Chondrocyte (in vitro differentiated cells): ENCODE measurements at regions not wholly inside any gene's neighbourhood (a gene's known extent, or its start where the extent isn't known, plus 50 kb on each side); places are given as distances from the start of the nearest gene placed in this dataset.

ENCODE experiments used
- DNase-seq: peaks from one replicate; pipeline ENCODE4 v3.0.0; 2021; ENCODE audit warnings: mixed read lengths, low spot score
- H3K27ac Mint-ChIP-seq: one replicate; pipeline ENCODE4 v1.8.0; 2021; ENCODE audit warnings: mild to moderate bottlenecking, moderate library complexity, mixed read lengths; ENCODE audit not compliant: unreplicated experiment
- H3K27me3 Mint-ChIP-seq: 2 replicates; pipeline ENCODE4 v1.8.0; 2021; ENCODE audit warnings: low read depth, mixed read lengths
- H3K36me3 Mint-ChIP-seq: 2 replicates; pipeline ENCODE4 v1.8.0; 2021; ENCODE audit warnings: low read depth, mixed read lengths
- H3K4me1 Mint-ChIP-seq: 2 replicates; pipeline ENCODE4 v1.8.0; 2021; ENCODE audit warnings: low read depth, mild to moderate bottlenecking, mixed read lengths
- H3K4me3 Mint-ChIP-seq: one replicate; pipeline ENCODE4 v1.8.0; 2021; ENCODE audit warnings: mild to moderate bottlenecking, moderate library complexity, mixed read lengths; ENCODE audit not compliant: unreplicated experiment
- H3K9me3 Mint-ChIP-seq: 2 replicates; pipeline ENCODE4 v1.8.0; 2021; ENCODE audit warnings: low read depth, mixed read lengths
- CTCF ChIP-seq: fragments of 200-600 bp; sonication (generic); IDR thresholded peaks from 2 replicates; pipeline ENCODE4 v1.5.0; 2021; ENCODE audit warnings: antibody characterized with exemption, mild to moderate bottlenecking, moderate library complexity

DNA sequence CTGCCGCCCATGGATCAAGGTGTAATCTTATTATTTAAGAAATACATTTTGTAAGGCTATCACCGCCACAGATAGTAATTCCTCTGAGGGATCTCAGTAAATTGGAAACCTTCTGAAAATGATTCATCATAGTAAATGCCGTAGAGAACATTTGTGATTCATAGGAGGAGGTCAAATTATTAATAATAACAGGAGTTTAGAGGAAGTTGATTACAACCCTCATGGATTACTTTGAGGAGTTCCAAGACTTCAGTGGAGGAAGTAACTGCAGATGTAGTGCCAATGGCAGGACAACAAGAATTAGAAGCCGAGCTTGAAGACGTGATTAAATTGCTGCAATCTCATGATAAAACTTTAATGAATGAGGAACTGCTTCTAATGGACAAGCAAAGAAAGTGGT, 280.1 kb downstream of the PTPRC start:
- peaks cover 9% of the 10 kb centered on the region for H3K9me3 Mint-ChIP-seq
- H3K4me1 Mint-ChIP-seq: peaks cover 80% of the 10 kb centered on the region
- peak overlapping the region; percentile 78 for H3K27ac Mint-ChIP-seq
- no peak for DNase-seq
- peaks cover 33% of the 10 kb centered on the region for H3K36me3 Mint-ChIP-seq
- H3K4me3 Mint-ChIP-seq: no peak overlapping the region
- no peaks in the 10 kb centered on the region for H3K27me3 Mint-ChIP-seq
- TF ChIP-seq CTCF: no peak

- Mint-ChIP-seq H3K27me3 (no peaks in the 10 kb centered on the region), H3K9me3 (peaks cover 9% of the 10 kb centered on the region), H3K27ac (peak overlapping the region; percentile 78), H3K4me1 (peaks cover 79% of the 10 kb centered on the region), H3K4me3 (no peak overlapping the region), H3K36me3 (peaks cover 28% of the 10 kb centered on the region)
- TF ChIP-seq CTCF: no peak
- no peak for DNase-seq
Observed at GRCh38 chr1:198919667-198920398, 281.0 kb downstream of the PTPRC start.

DNA sequence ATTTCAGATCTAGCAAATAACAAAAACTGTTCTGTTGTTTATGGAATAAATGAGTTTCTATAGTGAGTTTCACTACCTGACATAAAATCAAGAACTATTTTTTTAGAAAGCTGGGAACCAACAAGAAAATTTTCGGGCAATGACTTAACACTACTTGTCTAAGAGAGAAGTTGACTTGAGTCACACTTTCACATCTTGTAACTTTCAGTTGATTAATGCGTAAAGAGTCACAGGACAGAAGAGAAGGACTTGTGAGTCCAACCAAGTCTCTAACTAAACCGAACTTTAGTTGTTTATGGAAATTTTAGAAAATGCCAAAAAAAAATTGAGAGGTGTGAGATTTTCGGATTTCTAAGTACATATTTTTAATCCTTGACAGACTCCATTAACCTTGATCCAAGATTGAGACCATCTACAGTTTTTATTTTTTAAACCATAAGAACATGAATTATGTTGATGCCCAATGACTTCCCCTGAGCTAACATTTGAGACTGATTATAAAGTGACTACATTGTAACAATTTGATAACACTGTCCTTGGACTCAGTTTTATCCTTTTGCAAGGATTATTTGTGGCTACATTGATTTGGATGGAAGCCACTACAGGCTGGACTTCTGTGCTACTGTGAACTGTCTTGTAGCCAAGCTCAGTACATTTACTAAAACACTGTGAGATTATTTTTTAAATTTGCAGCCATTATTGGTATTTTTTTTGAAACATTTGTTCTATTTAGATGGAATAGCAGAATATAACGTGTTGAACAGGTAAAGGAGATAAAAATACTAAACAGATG, 284.0 kb downstream of the PTPRC start:
- Mint-ChIP-seq H3K9me3 (peaks cover 8% of the 10 kb centered on the region), H3K4me1 (peaks cover 73% of the 10 kb centered on the region), H3K4me3 (no peak overlapping the region), H3K36me3 (peaks cover 18% of the 10 kb centered on the region), H3K27me3 (no peaks in the 10 kb centered on the region), H3K27ac (peak overlapping the region; percentile 60)
- TF ChIP-seq CTCF: no peak
- no peak for DNase-seq

DNA sequence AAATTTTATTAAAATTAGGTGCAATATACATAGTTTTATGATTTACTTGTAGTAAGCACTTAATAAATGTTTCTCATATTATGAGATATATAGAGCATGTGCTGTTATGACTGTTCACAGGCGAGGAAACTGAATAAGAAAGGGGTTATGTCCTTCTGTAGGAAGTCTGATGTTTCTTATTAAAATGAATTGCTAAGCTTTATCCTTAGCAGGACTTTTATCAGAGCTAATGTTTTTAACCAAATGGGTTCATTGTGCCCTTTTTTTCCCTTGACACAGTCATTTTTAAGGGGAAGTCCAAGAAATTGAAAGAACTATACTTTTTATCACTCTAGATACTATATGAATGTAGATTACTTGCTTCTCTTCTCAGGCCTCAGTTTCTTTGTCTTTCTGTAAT, 285.2 kb downstream of the PTPRC start:
- no peak overlapping the region for H3K4me3 Mint-ChIP-seq
- no peaks in the 10 kb centered on the region for H3K27me3 Mint-ChIP-seq
- H3K4me1 Mint-ChIP-seq: peaks cover 69% of the 10 kb centered on the region
- peak overlapping the region; percentile 5 for H3K27ac Mint-ChIP-seq
- TF ChIP-seq CTCF: no peak
- H3K36me3 Mint-ChIP-seq: peaks cover 12% of the 10 kb centered on the region
- DNase-seq: no peak
- peaks cover 3% of the 10 kb centered on the region for H3K9me3 Mint-ChIP-seq

DNA sequence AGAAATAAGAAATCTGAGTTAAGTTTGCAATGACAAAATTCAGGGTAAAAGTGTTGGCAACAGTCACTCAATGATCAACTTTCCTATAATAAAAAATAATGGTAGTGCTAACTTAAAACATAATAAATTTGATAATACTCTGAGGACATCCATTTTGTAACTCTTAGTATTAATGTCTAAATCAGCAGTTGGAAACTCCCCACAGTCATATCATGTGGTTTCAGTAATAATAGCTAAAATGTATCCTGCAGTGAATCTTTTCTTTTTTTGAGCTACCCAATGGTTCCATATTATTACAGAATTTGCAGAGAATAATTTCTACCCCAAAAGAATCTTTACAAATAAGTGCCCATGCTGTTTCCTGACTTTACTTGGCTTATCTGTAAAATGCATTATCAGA, 286.7 kb downstream of the PTPRC start:
- Mint-ChIP-seq H3K4me1 (peaks cover 69% of the 10 kb centered on the region), H3K9me3 (no peaks in the 10 kb centered on the region), H3K36me3 (no peaks in the 10 kb centered on the region), H3K27ac (peak overlapping the region; percentile 65), H3K27me3 (no peaks in the 10 kb centered on the region), H3K4me3 (no peak overlapping the region)
- no peak for TF ChIP-seq CTCF
- DNase-seq: no peak
